PC-3 (cell line): ENCODE measurements at regions not wholly inside any gene's neighbourhood (a gene's known extent, or its start where the extent isn't known, plus 50 kb on each side); places are given as distances from the start of the nearest gene placed in this dataset.

Experiments
- ATAC-seq: fragments of 200-7000 bp; cut with Tn5 transposase; 2 replicates; pipeline ENCODE4 v1.9.1; 2020; ENCODE audit warnings: mild to moderate bottlenecking, moderate library complexity
- BruUV-seq: library from RNA; stranded (reverse); fragments of 400-500 nt; replicated peaks from 2 replicates; lab custom pipeline; 2021; lab: Mats Ljungman, UMichigan
- CTCF ChIA-PET: fragments of 300-600 bp; sonication (Branson Sonifier 250); formaldehyde crosslinking; loops from one replicate; lab custom pipeline; 2022; ENCODE audit warnings: antibody characterized with exemption; lab: Charles Lee
- POLR2A ChIA-PET: fragments of 300-600 bp; sonication (Branson Sonifier 250); formaldehyde crosslinking; loops from one replicate; lab custom pipeline; 2022; ENCODE audit warnings: antibody characterized with exemption; ENCODE audit not compliant: unreplicated experiment; lab: Charles Lee
- DNase-seq: peaks from one replicate; pipeline ENCODE4 v3.0.0-alpha.2; 2015
- H2AFZ ChIP-seq: fragments of 300-600 bp; sonication (generic); 2 replicates; pipeline ENCODE4 v1.6.0; 2016; ENCODE audit warnings: antibody characterized with exemption, low read length
- H3F3A ChIP-seq: fragments of 300-600 bp; sonication (generic); one replicate; pipeline ENCODE4 v1.6.0; 2017; ENCODE audit warnings: antibody characterized with exemption, low read length, control low read depth, mild to moderate bottlenecking; ENCODE audit not compliant: unreplicated experiment
- H3K27ac ChIP-seq: fragments of 300-600 bp; sonication (generic); 2 replicates; pipeline ENCODE4 v1.5.1; 2016; ENCODE audit warnings: mild to moderate bottlenecking, low read length
- H3K27me3 ChIP-seq: fragments of 300-600 bp; sonication (generic); 2 replicates; pipeline ENCODE4 v1.6.1; 2016; ENCODE audit warnings: low read length, mixed read lengths
- H3K36me3 ChIP-seq: fragments of 300-600 bp; sonication (generic); 2 replicates; pipeline ENCODE4 v1.6.1; 2016; ENCODE audit warnings: low read depth, mixed run types, low read length, mixed read lengths
- H3K4me1 ChIP-seq: fragments of 300-600 bp; sonication (generic); 2 replicates; pipeline ENCODE4 v1.5.1; 2016; ENCODE audit warnings: low read length; ENCODE audit not compliant: insufficient read depth
- H3K4me2 ChIP-seq: fragments of 300-600 bp; sonication (generic); 2 replicates; pipeline ENCODE4 v1.6.0; 2016; ENCODE audit warnings: low read length
- H3K4me3 ChIP-seq: fragments of 300-600 bp; sonication (generic); 2 replicates; pipeline ENCODE4 v1.5.1; 2016; ENCODE audit warnings: mild to moderate bottlenecking, low read length, mixed read lengths
- H3K79me2 ChIP-seq: fragments of 300-600 bp; sonication (generic); 2 replicates; pipeline ENCODE4 v1.6.1; 2017; ENCODE audit warnings: low read length, mixed read lengths
- H3K9ac ChIP-seq: fragments of 300-600 bp; sonication (generic); 2 replicates; pipeline ENCODE4 v1.6.0; 2016; ENCODE audit warnings: mild to moderate bottlenecking, low read length
- H3K9me2 ChIP-seq: fragments of 300-600 bp; sonication (generic); replicated peaks from 2 replicates; pipeline ENCODE4 v1.6.1; 2016; ENCODE audit warnings: mixed run types, low read length, mixed read lengths
- H3K9me3 ChIP-seq: fragments of 300-600 bp; sonication (generic); 2 replicates; pipeline ENCODE4 v1.6.1; 2016; ENCODE audit warnings: low read length, mixed read lengths
- H4K20me1 ChIP-seq: fragments of 300-600 bp; sonication (generic); 2 replicates; pipeline ENCODE4 v1.6.1; 2016; ENCODE audit warnings: low read length, mixed read lengths
- CTCF ChIP-seq: fragments of 300-600 bp; sonication (generic); conservative IDR thresholded peaks from 2 replicates; pipeline ENCODE4 v1.5.1; 2017; ENCODE audit warnings: antibody characterized with exemption, low read depth, mild to moderate bottlenecking, low read length
- EZH2 ChIP-seq: fragments of 300-600 bp; sonication (generic); IDR thresholded peaks from one replicate; pipeline ENCODE4 v1.6.1; 2017; ENCODE audit warnings: antibody characterized with exemption, mild to moderate bottlenecking, low read length; ENCODE audit not compliant: unreplicated experiment
- EZH2phosphoT487 ChIP-seq: fragments of 300-600 bp; sonication (generic); IDR thresholded peaks from 2 replicates; pipeline ENCODE4 v1.6.1; 2018; ENCODE audit warnings: mild to moderate bottlenecking, antibody characterized with exemption, low read length, borderline replicate concordance
- intact Hi-C: fragments of 100-400 bp; cut with micrococcal nuclease; formaldehyde crosslinking; loops from 2 replicates; pipeline ENCODE4 v1.9.0; 2023

DNA sequence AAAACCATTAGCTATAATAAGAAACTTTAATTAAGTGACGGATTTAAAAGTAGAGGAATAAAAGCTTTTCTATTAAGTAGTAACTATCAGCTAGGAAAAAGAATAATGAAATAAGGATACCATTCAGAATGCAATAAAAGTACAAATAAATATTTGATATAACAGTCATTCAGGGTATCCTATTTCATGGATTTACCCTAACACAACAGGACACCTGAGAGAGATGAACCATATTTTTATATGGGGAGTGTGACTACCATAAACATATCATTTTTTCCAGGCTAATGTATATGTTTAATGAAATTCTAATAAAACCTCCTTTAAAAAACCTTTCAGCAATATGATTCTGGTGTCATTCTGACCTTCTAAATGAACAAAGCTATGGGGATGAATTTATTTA, 393.8 kb downstream of the SNAPC1 start:
- DNase-seq, result peak; percentile 39
- H3K27ac ChIP-seq, result no peak overlapping the region
- peaks cover 40% of the 10 kb centered on the region for H3K27me3 ChIP-seq
- no peak overlapping the region for H2AFZ ChIP-seq
- intact Hi-C loops, result no loop called here
- ATAC-seq, result peak; percentile 94
- H3F3A ChIP-seq, result no peaks in the 10 kb centered on the region
- no peak overlapping the region for H3K4me2 ChIP-seq
- TF ChIP-seq CTCF (no peak), EZH2phosphoT487 (no peak), EZH2 (no peak)
- H3K4me1 ChIP-seq, result 0 out of 2 replicates have a peak, but pooled peaks cover 8% of the 10 kb centered on the region
- BruUV-seq, result no TSS peak
- no peak overlapping the region for H3K4me3 ChIP-seq
- no peaks in the 10 kb centered on the region for H3K9me2 ChIP-seq
- CTCF ChIA-PET, result no interaction called here
- H4K20me1 ChIP-seq, result no peaks in the 10 kb centered on the region
- H3K36me3 ChIP-seq, result no peaks in the 10 kb centered on the region
- H3K9ac ChIP-seq, result no peak overlapping the region
- no peaks in the 10 kb centered on the region for H3K9me3 ChIP-seq
- no peaks in the 10 kb centered on the region for H3K79me2 ChIP-seq
- POLR2A ChIA-PET, result interaction anchor here (0.6 kb wide), 2 partner anchors 22 to 297 kb away, joined by 3 to 5 read pairs; no protein-coding TSS in a partner anchor

GRCh38 chr14:62158779-62159178, 396.6 kb downstream of the SNAPC1 start:
- Histone ChIP-seq H3F3A (no peaks in the 10 kb centered on the region), H3K79me2 (no peaks in the 10 kb centered on the region), H4K20me1 (no peaks in the 10 kb centered on the region), H3K27me3 (peaks cover 30% of the 10 kb centered on the region), H3K9ac (no peak overlapping the region), H3K4me2 (no peak overlapping the region), H2AFZ (no peak overlapping the region), H3K9me3 (no peaks in the 10 kb centered on the region), H3K4me3 (no peak overlapping the region), H3K9me2 (no peaks in the 10 kb centered on the region), H3K36me3 (no peaks in the 10 kb centered on the region), H3K27ac (no peak overlapping the region), H3K4me1 (0 out of 2 replicates have a peak, but pooled peaks cover 8% of the 10 kb centered on the region)
- POLR2A ChIA-PET, result interaction anchor here (0.5 kb wide), 1 partner anchor 1125 kb away, joined by 3 read pairs; no protein-coding TSS in a partner anchor
- CTCF ChIA-PET, result interaction anchor here (0.7 kb wide), 1 partner anchor 234 kb away, joined by 3 read pairs; no protein-coding TSS in a partner anchor
- ATAC-seq (no peak), DNase-seq (no peak)
- intact Hi-C loops, result no loop called here
- no TSS peak for BruUV-seq
- no peak for TF ChIP-seq EZH2phosphoT487

DNA sequence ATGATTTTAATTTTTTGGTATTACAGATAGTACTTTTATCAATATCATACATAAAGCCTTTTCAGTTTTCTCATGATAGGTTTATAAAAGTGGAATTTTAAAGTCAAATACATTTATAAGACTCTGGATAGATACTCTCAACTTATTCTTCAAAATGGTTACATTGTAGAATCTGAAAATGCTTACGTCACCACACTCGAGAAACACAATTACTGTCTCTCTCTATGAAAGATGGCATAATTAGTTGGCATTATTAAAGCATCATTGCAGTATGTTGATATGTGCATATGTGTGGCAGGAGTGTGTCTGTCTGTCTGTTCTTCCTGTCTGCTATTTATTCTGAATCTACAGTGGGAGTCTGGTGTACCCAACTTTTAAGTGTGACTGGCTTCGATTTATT, 397.1 kb downstream of the SNAPC1 start:
- Histone ChIP-seq H3K27ac (no peak overlapping the region), H3K79me2 (no peaks in the 10 kb centered on the region), H3K9ac (no peak overlapping the region), H3K4me3 (no peak overlapping the region), H3K9me2 (no peaks in the 10 kb centered on the region), H3K4me1 (0 out of 2 replicates have a peak, but pooled peaks cover 8% of the 10 kb centered on the region), H3F3A (no peaks in the 10 kb centered on the region), H3K27me3 (peaks cover 35% of the 10 kb centered on the region), H3K36me3 (no peaks in the 10 kb centered on the region), H4K20me1 (no peaks in the 10 kb centered on the region), H3K9me3 (no peaks in the 10 kb centered on the region), H3K4me2 (no peak overlapping the region), H2AFZ (no peak overlapping the region)
- CTCF ChIA-PET, result interaction anchor here (0.7 kb wide), 1 partner anchor 235 kb away, joined by 3 read pairs; no protein-coding TSS in a partner anchor
- DNase-seq (no peak), ATAC-seq (no peak)
- POLR2A ChIA-PET, result interaction anchor here (0.5 kb wide), 1 partner anchor 1125 kb away, joined by 3 read pairs; no protein-coding TSS in a partner anchor
- intact Hi-C loops, result no loop called here
- BruUV-seq, result no TSS peak
- TF ChIP-seq CTCF (no peak), EZH2 (no peak), EZH2phosphoT487 (no peak)
